Neural cell (in vitro differentiated cells): ENCODE measurements at regions not wholly inside any gene's neighbourhood (a gene's known extent, or its start where the extent isn't known, plus 50 kb on each side); places are given as distances from the start of the nearest gene placed in this dataset.
"Not testable (repeated sequence)": the region's sequence is repeated elsewhere in the genome, so short reads cannot be mapped to it uniquely, and the experiment has no call there.

Experiments
- H2AFZ ChIP-seq: fragments of 200-600, 300-800 bp; sonication (generic), shearing (Covaris generic); 2 replicates; pipeline ENCODE4 v1.6.0; 2014; ENCODE audit warnings: low read depth, mild to moderate bottlenecking, antibody characterized with exemption, low read length, moderate library complexity
- H3F3A ChIP-seq: fragments of 200-600 bp; shearing (Covaris generic); 2 replicates; pipeline ENCODE4 v1.6.1; 2016; ENCODE audit warnings: mild to moderate bottlenecking, moderate library complexity, mixed read lengths, antibody characterized with exemption, low read length; ENCODE audit not compliant: insufficient read depth, poor library complexity, severe bottlenecking
- H3K27ac ChIP-seq: fragments of 200-600, 300-800 bp; sonication (generic), shearing (Covaris generic); 2 replicates; pipeline ENCODE4 v1.5.1; 2014; ENCODE audit warnings: mild to moderate bottlenecking, low read length, moderate library complexity
- H3K27me3 ChIP-seq: fragments of 300-800, 200-600 bp; sonication (generic), shearing (Covaris generic); 2 replicates; pipeline ENCODE4 v1.6.0; 2014; ENCODE audit warnings: mild to moderate bottlenecking, low read depth, low read length, moderate library complexity; ENCODE audit not compliant: insufficient read depth
- H3K36me3 ChIP-seq: fragments of 300-800, 200-600 bp; sonication (generic), shearing (Covaris generic); 2 replicates; pipeline ENCODE4 v1.5.1; 2014; ENCODE audit warnings: mild to moderate bottlenecking, antibody characterized with exemption, low read length, moderate library complexity; ENCODE audit not compliant: insufficient read depth
- H3K4me2 ChIP-seq: fragments of 300-800, 200-600 bp; sonication (generic), shearing (Covaris generic); 2 replicates; pipeline ENCODE4 v1.6.0; 2014; ENCODE audit warnings: mild to moderate bottlenecking, low read length
- H3K4me3 ChIP-seq: fragments of 300-800, 200-600 bp; sonication (generic), shearing (Covaris generic); 2 replicates; pipeline ENCODE4 v1.5.1; 2014; ENCODE audit warnings: mild to moderate bottlenecking, low read length, moderate library complexity
- H3K79me2 ChIP-seq: fragments of 200-600 bp; shearing (Covaris generic); replicated peaks from 2 replicates; pipeline ENCODE4 v1.6.0; 2014; ENCODE audit warnings: mild to moderate bottlenecking, low read length, moderate library complexity; ENCODE audit not compliant: insufficient read depth
- H3K9ac ChIP-seq: fragments of 300-800, 200-600 bp; sonication (generic), shearing (Covaris generic); 2 replicates; pipeline ENCODE4 v1.6.1; 2016; ENCODE audit warnings: mild to moderate bottlenecking, low read length, mixed read lengths
- H3K9me2 ChIP-seq: fragments of 200-600 bp; shearing (Covaris generic); 2 replicates; pipeline ENCODE4 v1.6.1; 2016; ENCODE audit warnings: mild to moderate bottlenecking, low read length, mixed read lengths; ENCODE audit not compliant: insufficient read depth
- H3K9me3 ChIP-seq: fragments of 200-600, 300-800 bp; sonication (generic), shearing (Covaris generic); 2 replicates; pipeline ENCODE4 v1.6.1; 2016; ENCODE audit warnings: mild to moderate bottlenecking, mixed run types, low read length, moderate library complexity, mixed read lengths
- H4K20me1 ChIP-seq: fragments of 200-600 bp; shearing (Covaris generic); 2 replicates; pipeline ENCODE4 v1.6.1; 2016; ENCODE audit warnings: mild to moderate bottlenecking, mixed run types; ENCODE audit not compliant: insufficient read depth
- EP300 ChIP-seq: fragments of 450-650 bp; conservative IDR thresholded peaks from 2 replicates; pipeline ENCODE4 v1.6.1; 2014; ENCODE audit warnings: antibody characterized with exemption, mild to moderate bottlenecking, moderate library complexity; ENCODE audit not compliant: poor library complexity, severe bottlenecking
- EZH2 ChIP-seq: fragments of 200-600, 300-800 bp; shearing (Covaris generic), sonication (generic); IDR thresholded peaks from 2 replicates; pipeline ENCODE4 v1.6.1; 2014; ENCODE audit warnings: antibody characterized with exemption, low read length, borderline replicate concordance, mild to moderate bottlenecking; ENCODE audit not compliant: insufficient read depth, poor library complexity, severe bottlenecking
- MXI1 ChIP-seq: fragments of 450-650 bp; conservative IDR thresholded peaks from 2 replicates; pipeline ENCODE4 v1.6.1; 2014; ENCODE audit warnings: antibody characterized with exemption, mild to moderate bottlenecking; ENCODE audit not compliant: poor library complexity, severe bottlenecking
- POLR2AphosphoS5 ChIP-seq: IDR thresholded peaks from 2 replicates; pipeline ENCODE4 v1.6.1; 2012
- RAD21 ChIP-seq: fragments of 450-650 bp; conservative IDR thresholded peaks from 2 replicates; pipeline ENCODE4 v1.6.1; 2014; ENCODE audit warnings: antibody characterized with exemption, mild to moderate bottlenecking, moderate library complexity
- SMC3 ChIP-seq: fragments of 450-650 bp; conservative IDR thresholded peaks from 2 replicates; pipeline ENCODE4 v1.6.1; 2014; ENCODE audit warnings: antibody characterized with exemption, mild to moderate bottlenecking, moderate library complexity; ENCODE audit not compliant: poor library complexity
- TAF1 ChIP-seq: IDR thresholded peaks from 2 replicates; pipeline ENCODE4 v1.6.1; 2012; ENCODE audit warnings: low read depth
- TF ChIP-seq, protein P1 (sequence below): IDR thresholded peaks from 2 replicates; pipeline ENCODE4 v1.6.1; 2012; ENCODE audit warnings: borderline replicate concordance
- TF ChIP-seq, protein P2 (sequence below): fragments of 450-650 bp; IDR thresholded peaks from 2 replicates; pipeline ENCODE4 v1.5.1; 2014; ENCODE audit warnings: antibody characterized with exemption, mild to moderate bottlenecking, moderate library complexity; ENCODE audit not compliant: poor library complexity, severe bottlenecking

DNA sequence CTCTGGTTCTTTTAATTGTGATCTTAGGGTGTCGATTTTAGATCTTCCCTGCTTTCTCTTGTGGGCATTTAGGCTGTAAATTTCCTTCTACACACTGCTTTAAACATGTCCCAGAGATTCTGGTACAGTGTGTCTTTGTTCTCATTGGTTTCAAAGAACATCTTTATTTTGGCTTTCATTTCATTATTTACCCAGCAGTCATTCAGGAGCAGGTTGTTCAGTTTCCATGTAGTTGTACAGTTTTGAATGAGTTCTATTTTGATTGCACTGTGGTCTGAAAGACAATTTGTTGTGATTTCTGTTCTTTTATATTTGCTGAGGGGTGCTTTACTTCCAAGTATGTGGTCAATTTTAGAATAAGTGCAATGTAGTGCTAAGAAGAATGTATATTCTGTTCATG, 423.8 kb downstream of the PIK3C3 start:
- H3K27ac ChIP-seq, H3K4me2 ChIP-seq, H3K9me3 ChIP-seq, H3F3A ChIP-seq, H4K20me1 ChIP-seq, H3K9me2 ChIP-seq, H3K79me2 ChIP-seq, H3K36me3 ChIP-seq, H2AFZ ChIP-seq, H3K9ac ChIP-seq, H3K27me3 ChIP-seq, H3K4me3 ChIP-seq: not testable (repeated sequence)

GRCh38 chr18:42381236-42381635, 426.2 kb downstream of the PIK3C3 start:
- not testable (repeated sequence) for H3K4me3 ChIP-seq, H3F3A ChIP-seq, H3K36me3 ChIP-seq, H3K9me2 ChIP-seq, H3K27me3 ChIP-seq, H3K79me2 ChIP-seq, H3K9me3 ChIP-seq, H3K9ac ChIP-seq, H3K4me2 ChIP-seq, H2AFZ ChIP-seq, H4K20me1 ChIP-seq, H3K27ac ChIP-seq

DNA sequence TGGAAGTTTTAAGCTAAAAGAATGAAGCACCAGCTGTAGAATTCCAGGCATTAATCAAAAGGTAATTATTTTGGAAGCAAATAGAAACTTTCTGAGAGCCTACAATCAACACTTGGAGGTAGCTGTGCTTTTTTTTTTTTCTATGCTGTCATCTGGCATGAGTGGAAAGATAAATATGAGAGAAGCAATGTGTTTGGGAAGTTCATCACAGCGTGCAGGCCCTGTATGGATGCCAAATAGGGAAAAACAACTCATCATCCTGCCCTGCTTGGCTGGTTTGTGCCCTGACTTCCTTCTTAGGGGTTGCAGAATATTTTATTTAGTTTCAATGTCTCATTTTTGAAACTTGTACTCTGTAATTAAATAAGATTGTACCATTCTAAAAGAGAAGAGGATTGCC, 437.4 kb downstream of the PIK3C3 start:
- no peak overlapping the region for H3K4me3 ChIP-seq
- no peaks in the 10 kb centered on the region for H3K9me3 ChIP-seq
- TF ChIP-seq MXI1 (no peak), EP300 (no peak), SMC3 (no peak), RAD21 (no peak), POLR2AphosphoS5 (no peak), EZH2 (no peak), TAF1 (no peak)
- TF ChIP-seq, protein P1, sequence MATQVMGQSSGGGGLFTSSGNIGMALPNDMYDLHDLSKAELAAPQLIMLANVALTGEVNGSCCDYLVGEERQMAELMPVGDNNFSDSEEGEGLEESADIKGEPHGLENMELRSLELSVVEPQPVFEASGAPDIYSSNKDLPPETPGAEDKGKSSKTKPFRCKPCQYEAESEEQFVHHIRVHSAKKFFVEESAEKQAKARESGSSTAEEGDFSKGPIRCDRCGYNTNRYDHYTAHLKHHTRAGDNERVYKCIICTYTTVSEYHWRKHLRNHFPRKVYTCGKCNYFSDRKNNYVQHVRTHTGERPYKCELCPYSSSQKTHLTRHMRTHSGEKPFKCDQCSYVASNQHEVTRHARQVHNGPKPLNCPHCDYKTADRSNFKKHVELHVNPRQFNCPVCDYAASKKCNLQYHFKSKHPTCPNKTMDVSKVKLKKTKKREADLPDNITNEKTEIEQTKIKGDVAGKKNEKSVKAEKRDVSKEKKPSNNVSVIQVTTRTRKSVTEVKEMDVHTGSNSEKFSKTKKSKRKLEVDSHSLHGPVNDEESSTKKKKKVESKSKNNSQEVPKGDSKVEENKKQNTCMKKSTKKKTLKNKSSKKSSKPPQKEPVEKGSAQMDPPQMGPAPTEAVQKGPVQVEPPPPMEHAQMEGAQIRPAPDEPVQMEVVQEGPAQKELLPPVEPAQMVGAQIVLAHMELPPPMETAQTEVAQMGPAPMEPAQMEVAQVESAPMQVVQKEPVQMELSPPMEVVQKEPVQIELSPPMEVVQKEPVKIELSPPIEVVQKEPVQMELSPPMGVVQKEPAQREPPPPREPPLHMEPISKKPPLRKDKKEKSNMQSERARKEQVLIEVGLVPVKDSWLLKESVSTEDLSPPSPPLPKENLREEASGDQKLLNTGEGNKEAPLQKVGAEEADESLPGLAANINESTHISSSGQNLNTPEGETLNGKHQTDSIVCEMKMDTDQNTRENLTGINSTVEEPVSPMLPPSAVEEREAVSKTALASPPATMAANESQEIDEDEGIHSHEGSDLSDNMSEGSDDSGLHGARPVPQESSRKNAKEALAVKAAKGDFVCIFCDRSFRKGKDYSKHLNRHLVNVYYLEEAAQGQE, result no peak
- TF ChIP-seq, protein P2, sequence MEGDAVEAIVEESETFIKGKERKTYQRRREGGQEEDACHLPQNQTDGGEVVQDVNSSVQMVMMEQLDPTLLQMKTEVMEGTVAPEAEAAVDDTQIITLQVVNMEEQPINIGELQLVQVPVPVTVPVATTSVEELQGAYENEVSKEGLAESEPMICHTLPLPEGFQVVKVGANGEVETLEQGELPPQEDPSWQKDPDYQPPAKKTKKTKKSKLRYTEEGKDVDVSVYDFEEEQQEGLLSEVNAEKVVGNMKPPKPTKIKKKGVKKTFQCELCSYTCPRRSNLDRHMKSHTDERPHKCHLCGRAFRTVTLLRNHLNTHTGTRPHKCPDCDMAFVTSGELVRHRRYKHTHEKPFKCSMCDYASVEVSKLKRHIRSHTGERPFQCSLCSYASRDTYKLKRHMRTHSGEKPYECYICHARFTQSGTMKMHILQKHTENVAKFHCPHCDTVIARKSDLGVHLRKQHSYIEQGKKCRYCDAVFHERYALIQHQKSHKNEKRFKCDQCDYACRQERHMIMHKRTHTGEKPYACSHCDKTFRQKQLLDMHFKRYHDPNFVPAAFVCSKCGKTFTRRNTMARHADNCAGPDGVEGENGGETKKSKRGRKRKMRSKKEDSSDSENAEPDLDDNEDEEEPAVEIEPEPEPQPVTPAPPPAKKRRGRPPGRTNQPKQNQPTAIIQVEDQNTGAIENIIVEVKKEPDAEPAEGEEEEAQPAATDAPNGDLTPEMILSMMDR, result no peak
- H2AFZ ChIP-seq, result no peak overlapping the region
- H3K4me2 ChIP-seq, result no peak overlapping the region
- no peak overlapping the region for H3K27ac ChIP-seq
- H3K36me3 ChIP-seq, result no peaks in the 10 kb centered on the region
- H3K79me2 ChIP-seq, result no peaks in the 10 kb centered on the region
- H4K20me1 ChIP-seq, result no peaks in the 10 kb centered on the region
- H3F3A ChIP-seq, result no peaks in the 10 kb centered on the region
- H3K9ac ChIP-seq, result no peak overlapping the region
- H3K9me2 ChIP-seq, result no peaks in the 10 kb centered on the region
- no peaks in the 10 kb centered on the region for H3K27me3 ChIP-seq
